Naive thymus-derived CD4-positive, alpha-beta T cell (primary cell): ENCODE measurements at regions not wholly inside any gene's neighbourhood (a gene's known extent, or its start where the extent isn't known, plus 50 kb on each side); places are given as distances from the start of the nearest gene placed in this dataset.

Experiments used
- ATAC-seq: fragments of 150-1000 bp; cut with Tn5 transposase; 2 replicates; pipeline ENCODE4 v1.10.0; 2021; ENCODE audit warnings: mild to moderate bottlenecking, moderate library complexity
- CTCF ChIA-PET: fragments of 350-600 bp; sonication (Branson Sonifier 250); formaldehyde crosslinking; loops from one replicate; lab custom pipeline; 2021; ENCODE audit warnings: antibody characterized with exemption; lab: Charles Lee
- POLR2A ChIA-PET: fragments of 350-600 bp; sonication (Branson Sonifier 250); formaldehyde crosslinking; loops from one replicate; lab custom pipeline; 2021; ENCODE audit warnings: antibody characterized with exemption, inconsistent platforms; lab: Charles Lee
- DNase-seq, 9 donors: peaks; one replicate each; pipeline versions ENCODE4 v3.0.0 to v3.0.0-alpha.2; 2020 to 2022; ENCODE audit warnings: mixed read lengths in 1 of 9
- H3K27ac ChIP-seq: one replicate; pipeline ENCODE4 v1.7.0; 2013; ENCODE audit warnings: mild to moderate bottlenecking, low read depth, low read length, moderate library complexity
- H3K27me3 ChIP-seq, 2 donors: one replicate each; pipeline ENCODE4 v1.7.0; 2013; ENCODE audit warnings: low read length in 2 of 2, mild to moderate bottlenecking in 2 of 2, moderate library complexity in 2 of 2; ENCODE audit not compliant: control insufficient read depth in 2 of 2, insufficient read depth in 2 of 2
- H3K36me3 ChIP-seq, 3 experiments: 1 replicate in 2 of 3; 2 replicates in 1 of 3; pipeline ENCODE4 v1.7.0; 2013; ENCODE audit warnings: low read length in 3 of 3, mild to moderate bottlenecking in 3 of 3, moderate library complexity in 1 of 3; ENCODE audit not compliant: insufficient read depth in 3 of 3, control insufficient read depth in 2 of 3
- H3K4me1 ChIP-seq, 2 donors: one replicate each; pipeline ENCODE4 v1.7.0; 2013; ENCODE audit warnings: low read length in 2 of 2, mild to moderate bottlenecking in 2 of 2, moderate library complexity in 1 of 2; ENCODE audit not compliant: control insufficient read depth in 2 of 2, insufficient read depth in 2 of 2
- H3K4me3 ChIP-seq: 2 replicates; pipeline ENCODE4 v1.7.0; 2013; ENCODE audit warnings: mild to moderate bottlenecking, low read length
- H3K9me3 ChIP-seq, 3 experiments: 1 replicate in 2 of 3; 2 replicates in 1 of 3; pipeline ENCODE4 v1.7.0; 2013; ENCODE audit warnings: low read length in 3 of 3; ENCODE audit not compliant: control insufficient read depth in 2 of 3
- H3K27ac Mint-ChIP-seq, 9 donors: one replicate each; pipeline ENCODE4 v1.8.0; 2020 to 2022; ENCODE audit warnings: mixed read lengths in 9 of 9, mild to moderate bottlenecking in 8 of 9, moderate library complexity in 5 of 9, inconsistent platforms in 2 of 9
- H3K27me3 Mint-ChIP-seq, 5 donors: one replicate each; pipeline ENCODE4 v1.8.0; 2021 to 2022; ENCODE audit warnings: mixed read lengths in 5 of 5, mild to moderate bottlenecking in 1 of 5
- H3K36me3 Mint-ChIP-seq, 5 donors: one replicate each; pipeline ENCODE4 v1.8.0; 2020 to 2022; ENCODE audit warnings: mixed read lengths in 5 of 5, mild to moderate bottlenecking in 3 of 5, inconsistent platforms in 1 of 5
- H3K4me1 Mint-ChIP-seq, 7 donors: one replicate each; pipeline ENCODE4 v1.8.0; 2020 to 2022; ENCODE audit warnings: mixed read lengths in 7 of 7, mild to moderate bottlenecking in 3 of 7, inconsistent platforms in 1 of 7
- H3K4me3 Mint-ChIP-seq, 10 donors: one replicate each; pipeline ENCODE4 v1.8.0; 2020 to 2022; ENCODE audit warnings: mild to moderate bottlenecking in 10 of 10, mixed read lengths in 10 of 10, moderate library complexity in 6 of 10, inconsistent platforms in 2 of 10
- H3K9me3 Mint-ChIP-seq, 11 donors: one replicate each; pipeline ENCODE4 v1.8.0; 2020 to 2022; ENCODE audit warnings: mixed read lengths in 11 of 11, mild to moderate bottlenecking in 4 of 11, inconsistent platforms in 1 of 11, moderate library complexity in 1 of 11
- intact Hi-C, 2 donors: fragments of 100-400 bp; cut with micrococcal nuclease; formaldehyde crosslinking; loops; one replicate each; pipeline ENCODE4 v1.15.1; 2023

- ChIA-PET CTCF (interaction anchor here (0.6 to 4.0 kb wide), 5 partner anchors 39 to 987 kb away, joined by 3 to 24 read pairs (median 10); no protein-coding TSS in a partner anchor), POLR2A (no interaction called here)
- H3K4me3 Mint-ChIP-seq, result no peak overlapping the region
- intact Hi-C loops, result loop anchor here (5.0 to 10.0 kb wide), 5 partner anchors 95 to 1145 kb away; partner anchors contain the start of gene ARHGAP12 (in 1 of the 2)
- ATAC-seq (no peak), DNase-seq (no peak)
- no peaks in the 10 kb centered on the region for H3K36me3 Mint-ChIP-seq
- Histone ChIP-seq H3K9me3 (no peaks in the 10 kb centered on the region), H3K27ac (no peak overlapping the region), H3K4me3 (no peak overlapping the region), H3K36me3 (no peaks in the 10 kb centered on the region), H3K4me1 (peaks cover 0 to 16% of the 10 kb centered on the region in 2 donors), H3K27me3 (no peaks in the 10 kb centered on the region)
- H3K27me3 Mint-ChIP-seq, result peaks cover 0 to 9% (median 0%) of the 10 kb centered on the region in 5 donors
- peaks cover 5 to 18% (median 13%) of the 10 kb centered on the region in 7 donors for H3K4me1 Mint-ChIP-seq
- no peaks in the 10 kb centered on the region for H3K9me3 Mint-ChIP-seq
- H3K27ac Mint-ChIP-seq, result peak overlapping the region in 4 of 9 donors; percentile 7 to 69 (median 32)
Measured at GRCh38 chr10:30782157-30782536, 152.6 kb upstream of the LYZL2 start.

DNA sequence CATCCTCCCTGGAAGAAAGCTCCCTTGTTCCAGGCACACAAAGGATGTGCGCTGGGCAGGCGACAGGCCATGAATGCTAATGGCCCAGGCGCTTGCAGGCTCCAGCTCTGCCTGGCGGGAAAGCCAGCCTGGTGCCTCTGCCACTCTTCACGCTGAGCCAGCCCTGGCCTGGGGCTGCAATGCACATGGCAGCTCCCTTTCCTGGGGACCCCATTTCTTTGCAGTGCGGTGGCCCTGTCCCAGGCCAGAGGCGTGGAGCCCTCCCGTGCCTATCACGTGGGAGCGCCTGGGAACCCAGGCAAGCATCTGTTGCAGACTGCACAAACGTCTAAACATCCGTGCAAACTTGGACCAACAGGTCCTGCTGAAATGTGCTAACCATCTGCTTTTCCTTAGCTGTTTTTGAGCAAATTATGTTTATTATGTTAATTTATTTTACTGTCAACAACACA lies 152.1 kb upstream of the LYZL2 start:
- Mint-ChIP-seq H3K27me3 (peaks cover 0 to 13% (median 0%) of the 10 kb centered on the region in 5 donors), H3K36me3 (no peaks in the 10 kb centered on the region), H3K4me3 (no peak overlapping the region), H3K27ac (no peak overlapping the region), H3K4me1 (peaks cover 5 to 18% (median 12%) of the 10 kb centered on the region in 7 donors), H3K9me3 (no peaks in the 10 kb centered on the region)
- Histone ChIP-seq H3K4me3 (no peak overlapping the region), H3K9me3 (no peaks in the 10 kb centered on the region), H3K27me3 (no peaks in the 10 kb centered on the region), H3K4me1 (peaks cover 0 to 16% of the 10 kb centered on the region in 2 donors), H3K27ac (no peak overlapping the region), H3K36me3 (no peaks in the 10 kb centered on the region)
- intact Hi-C loops, result loop anchor here (5.0 to 10.0 kb wide), 5 partner anchors 94 to 1146 kb away; partner anchors contain the start of gene ARHGAP12 (in 1 of the 2)
- ATAC-seq (no peak), DNase-seq (no peak)
- ChIA-PET CTCF (interaction anchor here (1.4 to 4.0 kb wide), 3 partner anchors 65 to 988 kb away, joined by 4 to 14 read pairs (median 7); no protein-coding TSS in a partner anchor), POLR2A (no interaction called here)

- Histone ChIP-seq H3K4me3 (no peak overlapping the region), H3K27ac (no peak overlapping the region), H3K27me3 (no peaks in the 10 kb centered on the region), H3K36me3 (no peaks in the 10 kb centered on the region), H3K9me3 (no peaks in the 10 kb centered on the region), H3K4me1 (peaks cover 0 to 15% of the 10 kb centered on the region in 2 donors)
- Mint-ChIP-seq H3K36me3 (no peaks in the 10 kb centered on the region), H3K4me1 (peaks cover 0 to 6% (median 3%) of the 10 kb centered on the region in 7 donors), H3K27ac (no peak overlapping the region), H3K27me3 (peaks cover 0 to 14% (median 0%) of the 10 kb centered on the region in 5 donors), H3K9me3 (no peaks in the 10 kb centered on the region), H3K4me3 (no peak overlapping the region)
- intact Hi-C loops, result no loop called here
- DNase-seq, result no peak
- ChIA-PET CTCF (interaction anchor here (0.7 kb wide), 1 partner anchor 68 kb away, joined by 4 read pairs; no protein-coding TSS in a partner anchor), POLR2A (no interaction called here)
- no peak for ATAC-seq
Measured at GRCh38 chr10:30778769-30779168, 149.2 kb upstream of the LYZL2 start.

DNA sequence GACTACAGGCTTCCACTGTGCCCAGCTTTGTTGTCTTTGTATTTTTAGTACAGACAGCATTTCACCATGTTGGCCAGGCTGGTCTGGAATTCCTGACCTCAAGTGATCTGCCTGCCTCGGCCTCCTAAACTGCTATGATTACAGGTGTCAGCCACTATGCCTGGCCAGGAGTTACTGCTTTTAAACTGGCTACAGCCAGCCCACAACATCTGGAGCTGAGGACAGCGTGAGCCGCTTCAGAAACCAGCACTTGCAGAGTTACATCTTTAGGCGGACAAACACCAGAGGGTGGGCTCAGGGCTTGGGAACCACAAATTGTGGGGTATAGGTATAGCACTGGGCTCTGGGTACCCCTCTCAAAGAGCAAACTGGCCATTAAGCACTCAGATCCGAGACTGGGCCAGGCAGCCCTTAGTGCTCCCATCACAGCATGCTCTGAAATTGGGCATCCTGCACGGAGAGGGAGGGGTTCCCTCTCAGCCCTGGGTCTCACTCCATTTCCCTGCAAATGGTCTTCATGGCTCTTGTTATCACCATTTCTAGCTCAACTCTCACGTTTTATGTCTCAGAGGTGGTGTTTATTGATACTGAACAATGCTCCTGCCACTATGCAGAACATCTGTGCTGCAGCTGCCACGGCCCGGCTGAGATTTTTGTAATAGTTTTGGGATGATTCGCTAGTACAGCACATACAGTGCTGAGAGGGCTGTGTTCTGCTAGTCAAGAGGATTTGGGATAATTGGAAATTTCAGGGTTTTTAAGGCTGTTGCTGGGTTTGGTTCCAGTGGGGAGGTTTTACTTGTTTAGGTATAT lies 146.4 kb upstream of the LYZL2 start:
- Mint-ChIP-seq H3K4me3 (no peak overlapping the region), H3K27ac (no peak overlapping the region), H3K9me3 (peaks cover 0 to 12% (median 6%) of the 10 kb centered on the region in 11 donors), H3K27me3 (peaks cover 0 to 14% (median 0%) of the 10 kb centered on the region in 5 donors), H3K36me3 (peaks cover 0 to 4% (median 0%) of the 10 kb centered on the region in 5 donors), H3K4me1 (no peaks in the 10 kb centered on the region)
- ATAC-seq (no peak), DNase-seq (no peak)
- intact Hi-C loops, result no loop called here
- Histone ChIP-seq H3K27ac (no peak overlapping the region), H3K36me3 (no peaks in the 10 kb centered on the region), H3K27me3 (no peaks in the 10 kb centered on the region), H3K4me1 (no peaks in the 10 kb centered on the region), H3K9me3 (peaks cover 0 to 7% (median 0%) of the 10 kb centered on the region in 3 experiments), H3K4me3 (no peak overlapping the region)
- ChIA-PET CTCF (interaction anchor here (0.8 kb wide), 1 partner anchor 255 kb away, joined by 3 read pairs; no protein-coding TSS in a partner anchor), POLR2A (no interaction called here)

GRCh38 chr10:30774261-30774660 lies 144.7 kb upstream of the LYZL2 start:
- Histone ChIP-seq H3K9me3 (peaks cover 0 to 21% (median 7%) of the 10 kb centered on the region in 3 experiments), H3K36me3 (no peaks in the 10 kb centered on the region), H3K27me3 (no peaks in the 10 kb centered on the region), H3K4me3 (no peak overlapping the region), H3K27ac (no peak overlapping the region), H3K4me1 (no peaks in the 10 kb centered on the region)
- Mint-ChIP-seq H3K36me3 (peaks cover 0 to 4% (median 0%) of the 10 kb centered on the region in 5 donors), H3K4me1 (no peaks in the 10 kb centered on the region), H3K27me3 (peaks cover 0 to 14% (median 0%) of the 10 kb centered on the region in 5 donors), H3K9me3 (peaks cover 0 to 23% (median 10%) of the 10 kb centered on the region in 11 donors), H3K4me3 (no peak overlapping the region), H3K27ac (no peak overlapping the region)
- ChIA-PET CTCF (no interaction called here), POLR2A (no interaction called here)
- ATAC-seq, result no peak
- intact Hi-C loops, result no loop called here
- no peak for DNase-seq

DNA sequence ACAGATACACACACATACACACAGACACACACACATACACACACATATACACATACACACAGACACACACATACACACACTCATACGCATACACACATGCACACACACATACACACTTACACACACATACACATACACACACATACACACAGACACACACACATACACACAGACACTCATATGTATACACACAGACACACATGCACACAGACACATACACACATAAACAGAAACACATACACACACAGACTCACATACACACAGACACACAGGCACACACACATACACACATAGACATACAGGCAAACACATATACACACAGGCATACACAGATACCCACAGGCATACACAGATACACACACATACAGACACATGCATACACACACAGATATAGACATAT lies 143.9 kb upstream of the LYZL2 start:
- Mint-ChIP-seq H3K4me1 (no peaks in the 10 kb centered on the region), H3K36me3 (peaks cover 0 to 4% (median 0%) of the 10 kb centered on the region in 5 donors), H3K27ac (no peak overlapping the region), H3K9me3 (peaks cover 0 to 25% (median 10%) of the 10 kb centered on the region in 11 donors), H3K4me3 (no peak overlapping the region), H3K27me3 (peaks cover 0 to 7% (median 0%) of the 10 kb centered on the region in 5 donors)
- Histone ChIP-seq H3K4me3 (no peak overlapping the region), H3K4me1 (no peaks in the 10 kb centered on the region), H3K36me3 (no peaks in the 10 kb centered on the region), H3K9me3 (peaks cover 0 to 21% (median 7%) of the 10 kb centered on the region in 3 experiments), H3K27ac (no peak overlapping the region), H3K27me3 (no peaks in the 10 kb centered on the region)
- ATAC-seq, result no peak
- intact Hi-C loops, result no loop called here
- DNase-seq, result no peak
- POLR2A ChIA-PET, result no interaction called here
- CTCF ChIA-PET, result no interaction called here
